Left lung (tissue), 4 donors: ENCODE measurements at regions not wholly inside any gene's neighbourhood (a gene's known extent, or its start where the extent isn't known, plus 50 kb on each side); places are given as distances from the start of the nearest gene placed in this dataset.

Experiments used
- ATAC-seq: fragments of 200-7000 bp; cut with Tn5 transposase; one replicate; pipeline ENCODE4 v1.9.1; 2020; ENCODE audit warnings: moderate library complexity
- DNase-seq, 4 donors: peaks; one replicate each; pipeline ENCODE4 v3.0.0-alpha.2; 2013 to 2020
- H3K27ac ChIP-seq, 2 donors: fragments of 200-600 bp; sonication (generic) in 1 of 2; one replicate each; pipeline versions ENCODE4 v1.5.0 to v1.8.0; 2020 to 2021
- H3K27me3 ChIP-seq, 2 donors: fragments of 200-600 bp; sonication (generic) in 1 of 2; one replicate each; pipeline versions ENCODE4 v1.5.0 to v1.8.0; 2020 to 2021
- H3K36me3 ChIP-seq, 2 donors: fragments of 200-600 bp; sonication (generic) in 1 of 2; one replicate each; pipeline versions ENCODE4 v1.5.0 to v1.8.0; 2020 to 2021
- H3K4me1 ChIP-seq, 2 donors: fragments of 200-600 bp; one replicate each; pipeline ENCODE4 v1.8.0; 2021
- H3K4me3 ChIP-seq, 2 donors: fragments of 200-600 bp; sonication (generic) in 1 of 2; one replicate each; pipeline versions ENCODE4 v1.5.0 to v1.8.0; 2020 to 2021; ENCODE audit warnings: mild to moderate bottlenecking in 1 of 2
- H3K9me3 ChIP-seq, 2 donors: fragments of 200-600 bp; sonication (generic) in 1 of 2; one replicate each; pipeline versions ENCODE4 v1.5.0 to v1.8.0; 2020 to 2021
- CTCF ChIP-seq, 2 donors: fragments of 200-600 bp; sonication (generic) in 1 of 2; IDR thresholded peaks; one replicate each; pipeline versions ENCODE4 v1.5.0 to v1.8.0; 2021; ENCODE audit warnings: antibody characterized with exemption in 2 of 2
- intact Hi-C, 2 donors: fragments of 100-400 bp; cut with DNase I; formaldehyde crosslinking; loops; one replicate each; pipeline versions ENCODE4 v1.11.2 to v1.14.2; 2022
- donor health status: DM: no; HTN: yes; CAD: no.
- donor health status: DM: no; HTN: no; CAD: no.

DNA sequence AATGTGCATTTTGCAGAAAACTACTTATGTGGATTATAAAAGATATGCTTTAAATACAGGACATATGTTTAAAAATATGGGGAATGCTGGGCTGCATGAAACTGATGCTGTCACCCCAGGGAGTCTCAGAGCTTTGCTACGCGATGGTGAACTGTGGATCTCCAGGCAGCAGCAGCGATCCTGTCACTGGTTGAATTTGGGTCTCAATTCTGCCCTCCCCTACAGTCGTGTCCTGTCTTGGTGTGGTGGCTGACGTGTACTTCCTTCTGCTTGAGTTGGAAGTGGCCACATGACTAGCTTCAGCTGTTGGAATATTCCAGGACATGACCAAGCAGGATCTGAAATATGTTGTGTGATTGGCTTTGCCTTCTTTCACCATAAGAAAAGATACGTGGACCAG is 222.9 kb upstream of the AJAP1 start:
- intact Hi-C loops: no loop called here
- H3K27me3 ChIP-seq: no peaks in the 10 kb centered on the region
- no peaks in the 10 kb centered on the region for H3K36me3 ChIP-seq
- H3K27ac ChIP-seq: no peak overlapping the region
- DNase-seq (no peak), ATAC-seq (no peak)
- TF ChIP-seq CTCF (IDR thresholded peaks at IDR 0.05): no peak
- H3K9me3 ChIP-seq: no peaks in the 10 kb centered on the region
- H3K4me1 ChIP-seq: no peaks in the 10 kb centered on the region
- no peak overlapping the region for H3K4me3 ChIP-seq

- H3K36me3 ChIP-seq: no peaks in the 10 kb centered on the region
- intact Hi-C loops: no loop called here
- no peak for TF ChIP-seq CTCF (IDR thresholded peaks at IDR 0.05)
- no peaks in the 10 kb centered on the region for H3K9me3 ChIP-seq
- H3K27ac ChIP-seq: no peak overlapping the region
- DNase-seq (no peak), ATAC-seq (no peak)
- H3K4me1 ChIP-seq: no peaks in the 10 kb centered on the region
- no peak overlapping the region for H3K4me3 ChIP-seq
- H3K27me3 ChIP-seq: no peaks in the 10 kb centered on the region
Measured at GRCh38 chr1:4433075-4433474, 221.3 kb upstream of the AJAP1 start.

GRCh38 chr1:4444086-4444485 is 210.3 kb upstream of the AJAP1 start:
- H3K4me3 ChIP-seq: no peak overlapping the region
- intact Hi-C loops: no loop called here
- DNase-seq (no peak), ATAC-seq (no peak)
- peaks cover 0 to 59% of the 10 kb centered on the region in 2 donors for H3K27me3 ChIP-seq
- TF ChIP-seq CTCF (IDR thresholded peaks at IDR 0.05): no peak
- H3K36me3 ChIP-seq: no peaks in the 10 kb centered on the region
- H3K4me1 ChIP-seq: no peaks in the 10 kb centered on the region
- H3K27ac ChIP-seq: no peak overlapping the region
- H3K9me3 ChIP-seq: no peaks in the 10 kb centered on the region

- ATAC-seq: no peak
- Histone ChIP-seq H3K27ac (no peak overlapping the region), H3K4me3 (no peak overlapping the region), H3K9me3 (no peaks in the 10 kb centered on the region), H3K4me1 (no peaks in the 10 kb centered on the region), H3K27me3 (peaks cover 0 to 51% of the 10 kb centered on the region in 2 donors), H3K36me3 (no peaks in the 10 kb centered on the region)
- TF ChIP-seq CTCF (IDR thresholded peaks at IDR 0.05): no peak
- intact Hi-C loops: no loop called here
- DNase-seq: no peak
Measured at GRCh38 chr1:4447778-4448420, 206.5 kb upstream of the AJAP1 start.

DNA sequence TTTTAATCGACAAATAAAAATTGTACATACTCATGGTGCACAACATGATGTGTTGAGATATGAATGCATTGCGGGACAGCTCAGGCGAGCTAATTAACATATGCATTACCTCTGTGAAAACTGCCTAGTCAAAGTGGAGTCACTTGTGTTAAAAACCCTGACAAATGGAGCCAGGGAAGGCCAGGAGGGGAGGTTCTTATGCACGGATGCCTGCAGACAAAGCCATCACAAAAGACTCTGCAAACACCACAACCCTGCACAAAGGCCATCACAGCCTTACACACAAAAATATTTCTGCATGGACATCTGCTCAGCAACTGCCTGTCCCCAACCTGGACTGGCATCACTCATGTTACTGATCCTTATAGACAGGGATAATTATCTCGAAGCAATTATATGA is 204.4 kb upstream of the AJAP1 start:
- H3K36me3 ChIP-seq: no peaks in the 10 kb centered on the region
- H3K4me1 ChIP-seq: no peaks in the 10 kb centered on the region
- no peak overlapping the region for H3K4me3 ChIP-seq
- peaks cover 0 to 33% of the 10 kb centered on the region in 2 donors for H3K27me3 ChIP-seq
- intact Hi-C loops: no loop called here
- no peak overlapping the region for H3K27ac ChIP-seq
- no peak for ATAC-seq
- DNase-seq: no peak
- H3K9me3 ChIP-seq: no peaks in the 10 kb centered on the region
- no peak for TF ChIP-seq CTCF (IDR thresholded peaks at IDR 0.05)
